GM20431 (cell line): ENCODE measurements at regions not wholly inside any gene's neighbourhood (a gene's known extent, or its start where the extent isn't known, plus 50 kb on each side); places are given as distances from the start of the nearest gene placed in this dataset.

Experiments
- in situ Hi-C: fragments of 300-500 bp; cut with MseI, MboI; formaldehyde crosslinking; loops from one replicate; pipeline ENCODE4 v1.15.0; 2020; ENCODE audit warnings: low sequenced_read_pairs; ENCODE audit not compliant: unreplicated experiment

- in situ Hi-C loops, result no loop called here
Observed at GRCh38 chr3:150080058-150080730, 109.5 kb upstream of the PFN2 start.

DNA sequence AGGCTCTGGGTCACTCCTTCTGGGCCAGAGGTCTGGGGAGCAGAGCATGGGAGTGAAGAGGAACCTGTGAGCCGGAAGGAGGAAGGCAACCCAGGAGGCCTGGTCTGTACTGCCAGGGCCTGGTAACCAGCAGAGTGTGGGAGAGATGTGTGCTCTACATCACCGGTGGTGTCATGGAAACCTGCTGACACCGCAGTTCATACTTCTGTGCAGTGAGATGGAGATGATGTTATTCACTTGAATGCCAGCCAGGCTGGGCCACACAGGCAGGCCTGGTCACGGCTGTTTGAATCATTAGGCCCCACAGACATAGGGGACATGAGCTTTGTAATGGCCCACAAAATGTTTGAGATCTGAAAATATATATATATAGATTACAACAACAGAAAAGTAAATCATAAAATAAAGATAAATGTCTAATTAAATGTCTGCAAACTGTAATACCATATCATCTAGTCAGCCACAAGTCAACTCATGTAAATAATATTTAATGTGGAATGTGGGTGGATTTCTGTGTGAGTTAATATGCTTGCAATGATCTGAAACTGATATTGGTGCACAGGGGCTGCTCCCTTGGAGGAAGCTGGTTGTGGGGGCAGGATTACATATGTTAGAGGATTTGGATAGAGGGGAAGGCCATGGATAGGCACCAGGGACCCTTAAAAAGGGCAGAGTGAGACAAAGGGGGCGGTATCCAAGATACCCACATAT, 108.5 kb upstream of the PFN2 start:
- in situ Hi-C loops, result no loop called here

- in situ Hi-C loops, result no loop called here
Observed at GRCh38 chr3:150077581-150078247, 107.0 kb upstream of the PFN2 start.

DNA sequence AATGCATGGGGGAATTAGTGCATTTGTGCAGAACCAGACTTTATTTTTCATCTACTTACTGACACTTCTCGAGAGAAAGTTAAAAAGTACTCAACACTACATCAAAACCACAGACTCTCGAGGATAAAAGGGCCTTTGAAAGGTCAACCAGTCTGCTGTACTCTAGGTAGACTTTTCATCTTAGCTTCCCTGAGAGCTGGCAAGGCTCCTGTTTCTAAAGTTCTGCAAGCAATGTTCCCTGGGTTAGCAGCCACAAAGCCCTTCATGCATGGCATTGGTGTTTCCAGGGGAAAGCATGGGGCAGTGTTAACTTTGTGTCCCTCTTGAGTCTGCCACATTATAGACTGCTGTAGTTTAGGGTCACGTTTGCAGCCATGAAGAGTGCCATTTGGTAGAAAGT, 106.4 kb upstream of the PFN2 start:
- in situ Hi-C loops, result no loop called here

GRCh38 chr3:150076443-150076842, 105.7 kb upstream of the PFN2 start:
- in situ Hi-C loops, result no loop called here

GRCh38 chr3:150075417-150075865, 104.7 kb upstream of the PFN2 start:
- in situ Hi-C loops, result no loop called here

GRCh38 chr3:150074697-150075416, 104.2 kb upstream of the PFN2 start:
- in situ Hi-C loops, result no loop called here

GRCh38 chr3:150074277-150074676, 103.6 kb upstream of the PFN2 start:
- in situ Hi-C loops, result no loop called here

- in situ Hi-C loops, result no loop called here
Observed at GRCh38 chr3:150073513-150073912, 102.8 kb upstream of the PFN2 start.

DNA sequence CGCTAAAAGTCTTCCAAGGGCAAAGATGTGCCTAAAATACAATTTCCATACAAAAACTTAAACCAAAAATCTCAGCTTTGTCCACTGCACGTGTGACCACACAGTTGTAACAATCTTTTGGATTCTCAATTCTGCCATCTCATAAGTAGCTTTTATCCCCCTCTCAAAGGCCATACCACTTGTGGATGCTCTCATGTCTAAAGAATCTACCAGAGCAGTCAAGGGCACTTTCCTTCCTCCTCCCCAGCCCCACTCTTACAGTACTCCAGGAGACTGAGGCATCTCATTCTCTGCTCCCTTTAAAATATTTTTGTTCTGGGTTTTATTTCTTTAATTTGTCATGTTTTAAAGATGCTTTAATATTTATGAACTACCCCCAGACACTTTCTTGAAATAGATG, 102.3 kb upstream of the PFN2 start:
- in situ Hi-C loops, result no loop called here

GRCh38 chr3:150072576-150072975, 101.9 kb upstream of the PFN2 start:
- in situ Hi-C loops, result no loop called here

- in situ Hi-C loops, result no loop called here
Observed at GRCh38 chr3:150070271-150070670, 99.6 kb upstream of the PFN2 start.

- in situ Hi-C loops, result no loop called here
Observed at GRCh38 chr3:150069633-150070032, 98.9 kb upstream of the PFN2 start.

- in situ Hi-C loops, result no loop called here
Observed at GRCh38 chr3:150069154-150069527, 98.4 kb upstream of the PFN2 start.

- in situ Hi-C loops, result no loop called here
Observed at GRCh38 chr3:150068440-150069153, 97.9 kb upstream of the PFN2 start.

DNA sequence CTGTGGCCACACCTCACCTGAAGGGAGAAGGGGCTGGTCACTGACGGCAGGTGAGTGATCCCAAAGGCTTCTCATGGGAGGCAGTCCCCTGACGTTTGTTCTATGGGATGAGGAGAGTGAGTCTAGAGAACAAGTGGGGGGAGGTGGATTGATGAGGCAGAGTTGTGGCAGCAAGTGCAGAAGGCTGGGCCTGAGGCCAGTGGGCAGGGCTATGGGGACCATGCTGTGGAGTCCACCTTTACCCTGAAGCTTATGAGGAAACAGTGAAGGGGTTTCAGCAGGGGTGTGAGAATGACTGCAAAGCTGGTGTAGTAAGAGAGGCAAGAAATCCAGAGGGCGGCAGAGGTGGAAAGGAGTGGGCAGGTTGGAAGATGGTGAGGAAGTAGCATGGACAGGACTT, 96.9 kb upstream of the PFN2 start:
- in situ Hi-C loops, result no loop called here

GRCh38 chr3:150064971-150065370, 94.3 kb upstream of the PFN2 start:
- in situ Hi-C loops, result no loop called here

- in situ Hi-C loops, result no loop called here
Observed at GRCh38 chr3:150063237-150063636, 92.5 kb upstream of the PFN2 start.

GRCh38 chr3:150062492-150062891, 91.8 kb upstream of the PFN2 start:
- in situ Hi-C loops, result no loop called here
